ENCODE measurements at regions not wholly inside any gene's neighbourhood (a gene's known extent, or its start where the extent isn't known, plus 50 kb on each side); places are given as distances from the start of the nearest gene placed in this dataset.

DNA sequence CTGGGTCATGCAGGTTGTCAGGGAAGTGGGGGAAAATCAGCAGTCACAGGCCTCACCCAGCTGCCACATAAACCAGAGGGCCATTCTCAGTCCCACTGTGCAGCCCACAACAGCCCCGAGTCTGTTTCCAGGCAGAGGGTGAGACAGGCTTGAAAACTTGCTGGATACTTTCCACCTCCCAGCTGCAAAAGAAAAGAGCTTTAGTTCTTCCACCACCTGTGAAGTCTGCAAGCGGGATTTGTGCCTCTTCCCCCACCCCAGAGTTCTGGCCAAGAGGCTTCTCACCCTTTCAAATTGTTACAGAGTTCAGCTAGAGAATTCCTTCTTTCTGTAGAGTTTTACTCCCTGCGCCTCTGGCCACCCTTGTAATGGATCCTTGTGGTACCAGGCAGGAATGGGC, 115.5 kb upstream of the ZDHHC15 start:
- TF ChIP-seq, protein P1, sequence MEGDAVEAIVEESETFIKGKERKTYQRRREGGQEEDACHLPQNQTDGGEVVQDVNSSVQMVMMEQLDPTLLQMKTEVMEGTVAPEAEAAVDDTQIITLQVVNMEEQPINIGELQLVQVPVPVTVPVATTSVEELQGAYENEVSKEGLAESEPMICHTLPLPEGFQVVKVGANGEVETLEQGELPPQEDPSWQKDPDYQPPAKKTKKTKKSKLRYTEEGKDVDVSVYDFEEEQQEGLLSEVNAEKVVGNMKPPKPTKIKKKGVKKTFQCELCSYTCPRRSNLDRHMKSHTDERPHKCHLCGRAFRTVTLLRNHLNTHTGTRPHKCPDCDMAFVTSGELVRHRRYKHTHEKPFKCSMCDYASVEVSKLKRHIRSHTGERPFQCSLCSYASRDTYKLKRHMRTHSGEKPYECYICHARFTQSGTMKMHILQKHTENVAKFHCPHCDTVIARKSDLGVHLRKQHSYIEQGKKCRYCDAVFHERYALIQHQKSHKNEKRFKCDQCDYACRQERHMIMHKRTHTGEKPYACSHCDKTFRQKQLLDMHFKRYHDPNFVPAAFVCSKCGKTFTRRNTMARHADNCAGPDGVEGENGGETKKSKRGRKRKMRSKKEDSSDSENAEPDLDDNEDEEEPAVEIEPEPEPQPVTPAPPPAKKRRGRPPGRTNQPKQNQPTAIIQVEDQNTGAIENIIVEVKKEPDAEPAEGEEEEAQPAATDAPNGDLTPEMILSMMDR (IDR thresholded peaks at IDR 0.05; ENCODE audit: low read depth, low read length), result no peak
- TF ChIP-seq, protein P2, sequence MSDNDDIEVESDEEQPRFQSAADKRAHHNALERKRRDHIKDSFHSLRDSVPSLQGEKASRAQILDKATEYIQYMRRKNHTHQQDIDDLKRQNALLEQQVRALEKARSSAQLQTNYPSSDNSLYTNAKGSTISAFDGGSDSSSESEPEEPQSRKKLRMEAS (IDR thresholded peaks at IDR 0.05; ENCODE audit: low read depth, low read length), result no peak
- no peak for TF ChIP-seq POLR2A (IDR thresholded peaks at IDR 0.05; ENCODE audit: extremely low read depth, insufficient read length)
- TF ChIP-seq MYC (IDR thresholded peaks at IDR 0.05; ENCODE audit: low read depth, low read length), result no peak
